ENCODE measurements at regions not wholly inside any gene's neighbourhood (a gene's known extent, or its start where the extent isn't known, plus 50 kb on each side); places are given as distances from the start of the nearest gene placed in this dataset.

- no peak for TF ChIP-seq RAD21 (conservative IDR thresholded peaks at IDR 0.05)
- no peak for TF ChIP-seq CTCF (IDR thresholded peaks at IDR 0.05; ENCODE audit: poor library complexity, severe bottlenecking)
- TF ChIP-seq TAF1 (IDR thresholded peaks at IDR 0.05; ENCODE audit: low read depth) = no peak
- no peak for TF ChIP-seq EP300 (conservative IDR thresholded peaks at IDR 0.05; ENCODE audit: poor library complexity, severe bottlenecking)
- TF ChIP-seq EZH2 (IDR thresholded peaks at IDR 0.05; ENCODE audit: borderline replicate concordance, insufficient read depth, low read length, poor library complexity, severe bottlenecking) = no peak
Measured at GRCh38 chr4:101411926-101412325, 64.6 kb upstream of the PPP3CA start.
